Coronary artery (tissue), 2 donors: ENCODE measurements at regions not wholly inside any gene's neighbourhood (a gene's known extent, or its start where the extent isn't known, plus 50 kb on each side); places are given as distances from the start of the nearest gene placed in this dataset.
A peak's percentile ranks its signal among the peaks of the same experiment; 100 is the strongest.

Source experiments
- DNase-seq: peaks from one replicate; pipeline ENCODE4 v3.0.0-alpha.2; 2017; ENCODE audit warnings: low spot score
- H3K27ac ChIP-seq, 2 donors: fragments of 200-600 bp; sonication (generic); one replicate each; pipeline ENCODE4 v1.5.1; 2016 to 2019
- H3K4me3 ChIP-seq: fragments of 200-600 bp; sonication (generic); 2 replicates; pipeline ENCODE4 v1.5.1; 2016; ENCODE audit warnings: mild to moderate bottlenecking, moderate library complexity
- CTCF ChIP-seq: fragments of 200-600 bp; sonication (generic); IDR thresholded peaks from one replicate; pipeline ENCODE4 v1.5.1; 2019; ENCODE audit warnings: antibody characterized with exemption

DNA sequence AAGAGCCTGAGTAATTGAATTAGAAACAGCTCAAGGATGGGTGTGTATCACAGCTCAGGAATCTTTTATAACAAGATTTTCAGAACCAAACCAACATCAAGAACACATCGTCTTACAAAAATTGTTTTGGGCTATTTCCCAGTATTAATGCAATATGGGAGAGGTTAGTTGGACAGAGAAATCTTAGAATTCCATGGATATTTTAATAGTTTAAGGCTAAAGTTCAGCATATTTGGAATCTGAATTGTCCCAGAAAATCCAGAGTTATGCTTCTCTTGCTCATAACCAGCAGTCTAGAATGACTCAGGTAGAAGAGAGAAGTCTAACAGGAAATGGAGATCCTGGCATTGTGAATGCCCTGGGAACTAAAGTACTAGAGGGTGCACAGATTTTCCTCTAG, 74.6 kb downstream of the ADM start:
- no peak for TF ChIP-seq CTCF
- H3K27ac ChIP-seq = peak overlapping the region in 1 of 2 donors; percentile 77
- no peak overlapping the region for H3K4me3 ChIP-seq
- no peak for DNase-seq

- no peak for TF ChIP-seq CTCF
- Histone ChIP-seq H3K4me3 (no peak overlapping the region), H3K27ac (peak overlapping the region in 1 of 2 donors; percentile 77)
- DNase-seq = no peak
Observed at GRCh38 chr11:10379871-10380568, 75.0 kb upstream of the AMPD3 start.

GRCh38 chr11:10380921-10381320, 74.1 kb upstream of the AMPD3 start:
- H3K27ac ChIP-seq = no peak overlapping the region
- no peak for TF ChIP-seq CTCF
- no peak for DNase-seq
- no peak overlapping the region for H3K4me3 ChIP-seq

GRCh38 chr11:10381736-10382135, 73.3 kb upstream of the AMPD3 start:
- no peak for DNase-seq
- Histone ChIP-seq H3K27ac (no peak overlapping the region), H3K4me3 (no peak overlapping the region)
- no peak for TF ChIP-seq CTCF

GRCh38 chr11:10382518-10382917, 72.5 kb upstream of the AMPD3 start:
- no peak overlapping the region for H3K27ac ChIP-seq
- TF ChIP-seq CTCF = no peak
- H3K4me3 ChIP-seq = no peak overlapping the region
- no peak for DNase-seq

- DNase-seq = no peak
- Histone ChIP-seq H3K4me3 (no peak overlapping the region), H3K27ac (peak overlapping the region in 1 of 2 donors; percentile 84)
- TF ChIP-seq CTCF = no peak
Observed at GRCh38 chr11:10385696-10386095, 69.4 kb upstream of the AMPD3 start.

DNA sequence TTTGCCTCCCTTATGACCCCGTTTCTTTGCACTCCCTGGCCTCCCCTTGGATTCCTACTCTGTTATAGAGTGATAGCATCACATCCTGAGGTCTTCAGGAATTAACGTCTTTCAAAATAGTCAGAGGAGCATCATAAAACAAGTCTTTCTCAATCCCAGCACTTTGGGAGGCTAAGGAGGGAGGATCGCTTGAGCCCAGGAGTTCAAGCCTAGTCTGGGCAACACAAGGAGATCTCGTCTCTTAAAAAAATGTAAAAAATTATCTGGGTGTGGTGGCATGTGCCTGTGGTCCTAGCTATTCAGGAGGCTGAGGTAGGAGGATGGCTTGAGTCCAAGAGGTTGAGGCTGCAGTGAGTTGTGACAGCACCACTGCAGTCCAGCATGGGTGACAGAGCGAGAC, 68.7 kb upstream of the AMPD3 start:
- Histone ChIP-seq H3K4me3 (no peak overlapping the region), H3K27ac (peak overlapping the region in 1 of 2 donors; percentile 84)
- TF ChIP-seq CTCF = no peak
- no peak for DNase-seq
